Tibial nerve (tissue), 4 donors: ENCODE measurements at regions not wholly inside any gene's neighbourhood (a gene's known extent, or its start where the extent isn't known, plus 50 kb on each side); places are given as distances from the start of the nearest gene placed in this dataset.

Experiments used
- DNase-seq, 2 donors: peaks; one replicate each; pipeline ENCODE4 v3.0.0-alpha.2; 2019; ENCODE audit warnings: low spot score in 2 of 2
- H3K27ac ChIP-seq, 4 donors: fragments of 200-600 bp; sonication (generic) in 3 of 4; one replicate each; pipeline ENCODE4 v1.5.1; 2017 to 2019; ENCODE audit warnings: mild to moderate bottlenecking in 1 of 4
- H3K27me3 ChIP-seq, 2 donors: fragments of 200-600 bp; sonication (generic) in 1 of 2; one replicate each; pipeline versions ENCODE4 v1.5.1 to v1.6.0; 2017 to 2019
- H3K36me3 ChIP-seq, 3 donors: fragments of 200-600 bp; sonication (generic); one replicate each; pipeline ENCODE4 v1.5.1; 2018 to 2019
- H3K4me1 ChIP-seq, 4 donors: fragments of 200-600 bp; sonication (generic) in 3 of 4; one replicate each; pipeline ENCODE4 v1.5.1; 2017 to 2019
- H3K4me3 ChIP-seq, 4 donors: fragments of 200-600 bp; sonication (generic) in 3 of 4; one replicate each; pipeline ENCODE4 v1.5.1; 2017 to 2019; ENCODE audit warnings: mild to moderate bottlenecking in 1 of 4, moderate library complexity in 1 of 4
- H3K9me3 ChIP-seq, 4 donors: fragments of 200-600 bp; sonication (generic) in 3 of 4; one replicate each; pipeline ENCODE4 v1.5.1; 2017 to 2019
- EP300 ChIP-seq, 2 donors: sonication (generic); formaldehyde crosslinking; IDR thresholded peaks; one replicate each; pipeline ENCODE4 v1.6.1; 2017; ENCODE audit warnings: antibody characterized with exemption in 2 of 2, mild to moderate bottlenecking in 1 of 2
- POLR2A ChIP-seq, 2 donors: fragments of 450-650 bp; IDR thresholded peaks; one replicate each; pipeline ENCODE4 v1.6.1; 2017; ENCODE audit warnings: antibody characterized with exemption in 2 of 2, mild to moderate bottlenecking in 2 of 2, moderate library complexity in 2 of 2
- WGBS, 2 donors: methylation state at CpG; one replicate each; pipeline ENCODE4 v1.1.5; 2018; 5-methylcytosine and 5-hydroxymethylcytosine counted together
- TF ChIP-seq, protein P1 (sequence below), 5 experiments: fragments of 200-600 bp in 3 of 5; fragments of 450-650 bp in 2 of 5; sonication (generic) in 3 of 5; IDR thresholded peaks; one replicate each; pipeline ENCODE4 v1.5.1; 2016 to 2019; ENCODE audit warnings: antibody characterized with exemption in 5 of 5, mild to moderate bottlenecking in 3 of 5, moderate library complexity in 2 of 5

DNA sequence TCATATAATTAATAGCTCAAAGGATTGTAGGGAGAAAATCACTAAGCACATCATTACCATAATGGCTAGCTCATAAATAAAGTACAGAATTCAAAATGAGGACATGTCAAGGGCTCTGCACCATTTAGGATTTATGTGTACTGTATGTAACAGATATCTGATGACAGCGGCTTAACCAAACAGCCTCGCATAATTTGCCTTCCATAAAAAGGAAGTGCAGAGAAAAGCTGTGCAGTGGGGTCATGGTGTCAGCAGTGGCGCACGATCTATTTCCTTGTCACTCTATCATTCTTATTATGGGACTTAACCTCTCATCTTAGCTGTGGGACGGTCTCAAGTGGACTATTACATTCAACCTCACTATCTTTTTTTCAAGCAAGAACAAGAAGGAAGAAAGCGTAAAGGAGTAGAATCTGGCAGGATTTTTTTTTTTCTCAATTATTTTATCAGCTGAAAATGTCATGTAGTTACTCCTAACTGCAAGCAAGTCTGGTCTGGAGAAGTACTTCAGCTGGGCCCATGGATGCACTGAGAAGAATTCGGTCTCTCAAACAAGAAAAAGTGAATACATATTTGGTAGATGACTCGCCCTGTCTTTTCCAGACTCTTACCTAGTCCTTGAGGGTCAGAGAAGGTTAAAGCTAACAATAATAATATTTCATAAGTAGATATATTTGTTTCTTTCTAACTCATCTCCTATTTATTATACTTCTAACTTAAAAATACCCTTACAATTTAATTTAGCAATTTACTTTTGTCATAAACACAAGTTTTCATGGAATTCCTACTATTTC, 94.6 kb downstream of the COX18 start:
- TF ChIP-seq EP300 (IDR thresholded peaks at IDR 0.05), result no peak
- TF ChIP-seq, protein P1, sequence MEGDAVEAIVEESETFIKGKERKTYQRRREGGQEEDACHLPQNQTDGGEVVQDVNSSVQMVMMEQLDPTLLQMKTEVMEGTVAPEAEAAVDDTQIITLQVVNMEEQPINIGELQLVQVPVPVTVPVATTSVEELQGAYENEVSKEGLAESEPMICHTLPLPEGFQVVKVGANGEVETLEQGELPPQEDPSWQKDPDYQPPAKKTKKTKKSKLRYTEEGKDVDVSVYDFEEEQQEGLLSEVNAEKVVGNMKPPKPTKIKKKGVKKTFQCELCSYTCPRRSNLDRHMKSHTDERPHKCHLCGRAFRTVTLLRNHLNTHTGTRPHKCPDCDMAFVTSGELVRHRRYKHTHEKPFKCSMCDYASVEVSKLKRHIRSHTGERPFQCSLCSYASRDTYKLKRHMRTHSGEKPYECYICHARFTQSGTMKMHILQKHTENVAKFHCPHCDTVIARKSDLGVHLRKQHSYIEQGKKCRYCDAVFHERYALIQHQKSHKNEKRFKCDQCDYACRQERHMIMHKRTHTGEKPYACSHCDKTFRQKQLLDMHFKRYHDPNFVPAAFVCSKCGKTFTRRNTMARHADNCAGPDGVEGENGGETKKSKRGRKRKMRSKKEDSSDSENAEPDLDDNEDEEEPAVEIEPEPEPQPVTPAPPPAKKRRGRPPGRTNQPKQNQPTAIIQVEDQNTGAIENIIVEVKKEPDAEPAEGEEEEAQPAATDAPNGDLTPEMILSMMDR (IDR thresholded peaks at IDR 0.05), result no peak
- no peak for TF ChIP-seq POLR2A (IDR thresholded peaks at IDR 0.05)
- Histone ChIP-seq H3K27ac (no peak overlapping the region), H3K36me3 (no peaks in the 10 kb centered on the region), H3K9me3 (no peaks in the 10 kb centered on the region), H3K4me1 (peaks cover 0 to 12% (median 1%) of the 10 kb centered on the region in 4 donors), H3K4me3 (no peak overlapping the region), H3K27me3 (no peaks in the 10 kb centered on the region)
- no peak for DNase-seq
- 34 to 43% methylated on average over 8 of the region's 8 CpGs for WGBS, 2 donors

DNA sequence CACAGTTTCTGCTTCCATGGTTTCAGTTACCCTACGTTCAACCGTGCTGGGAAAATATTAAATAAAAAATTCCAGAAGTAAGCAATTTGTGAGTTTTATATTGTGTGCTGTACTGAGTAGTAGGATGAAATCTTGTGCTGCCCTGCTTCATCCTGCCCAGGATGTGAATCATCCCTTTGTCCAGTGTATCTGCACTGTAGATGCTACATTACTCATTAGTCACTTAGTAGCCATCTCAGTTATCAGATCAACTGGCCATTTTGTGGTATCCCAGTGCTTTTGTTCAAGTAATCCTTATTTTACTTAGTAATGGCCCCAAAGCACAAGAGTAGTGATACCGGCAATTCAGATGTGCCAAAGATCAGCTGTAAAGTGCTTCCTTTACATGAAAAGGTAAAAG, 97.9 kb downstream of the COX18 start:
- no peak for DNase-seq
- Histone ChIP-seq H3K27ac (no peak overlapping the region), H3K36me3 (no peaks in the 10 kb centered on the region), H3K9me3 (no peaks in the 10 kb centered on the region), H3K4me3 (no peak overlapping the region), H3K27me3 (no peaks in the 10 kb centered on the region), H3K4me1 (peaks cover 0 to 21% (median 1%) of the 10 kb centered on the region in 4 donors)
- TF ChIP-seq POLR2A (IDR thresholded peaks at IDR 0.05), result no peak
- TF ChIP-seq, protein P1 (IDR thresholded peaks at IDR 0.05), result no peak
- TF ChIP-seq EP300 (IDR thresholded peaks at IDR 0.05), result no peak
- WGBS, 2 donors, result 87 to 92% methylated on average over 3 of the region's 3 CpGs

DNA sequence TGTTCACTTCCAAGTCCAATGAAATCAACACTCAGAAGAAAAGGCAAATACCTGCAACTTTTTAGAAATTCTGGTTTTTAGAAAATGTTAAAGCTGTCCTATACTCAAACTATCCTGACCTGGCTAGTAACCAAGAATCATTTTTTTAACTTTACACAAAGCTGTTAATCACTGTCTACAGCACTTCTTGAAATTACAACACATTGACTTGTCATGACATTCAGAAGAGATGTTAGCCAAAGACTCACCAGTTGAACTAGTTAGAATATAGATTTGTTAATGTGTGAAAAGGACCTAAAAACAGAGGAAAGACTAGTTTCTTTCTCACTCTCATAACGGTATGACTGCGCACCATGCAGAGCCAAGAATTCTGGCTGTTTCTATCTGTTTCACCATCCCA, 98.8 kb downstream of the COX18 start:
- no peak overlapping the region for H3K4me3 ChIP-seq
- no peaks in the 10 kb centered on the region for H3K36me3 ChIP-seq
- peaks cover 0 to 21% (median 1%) of the 10 kb centered on the region in 4 donors for H3K4me1 ChIP-seq
- H3K27me3 ChIP-seq, result no peaks in the 10 kb centered on the region
- DNase-seq, result no peak
- WGBS, 2 donors, result 88 to 91% methylated on average over 2 of the region's 2 CpGs
- TF ChIP-seq, protein P1 (IDR thresholded peaks at IDR 0.05), result no peak
- TF ChIP-seq POLR2A (IDR thresholded peaks at IDR 0.05), result no peak
- TF ChIP-seq EP300 (IDR thresholded peaks at IDR 0.05), result no peak
- no peaks in the 10 kb centered on the region for H3K9me3 ChIP-seq
- no peak overlapping the region for H3K27ac ChIP-seq

DNA sequence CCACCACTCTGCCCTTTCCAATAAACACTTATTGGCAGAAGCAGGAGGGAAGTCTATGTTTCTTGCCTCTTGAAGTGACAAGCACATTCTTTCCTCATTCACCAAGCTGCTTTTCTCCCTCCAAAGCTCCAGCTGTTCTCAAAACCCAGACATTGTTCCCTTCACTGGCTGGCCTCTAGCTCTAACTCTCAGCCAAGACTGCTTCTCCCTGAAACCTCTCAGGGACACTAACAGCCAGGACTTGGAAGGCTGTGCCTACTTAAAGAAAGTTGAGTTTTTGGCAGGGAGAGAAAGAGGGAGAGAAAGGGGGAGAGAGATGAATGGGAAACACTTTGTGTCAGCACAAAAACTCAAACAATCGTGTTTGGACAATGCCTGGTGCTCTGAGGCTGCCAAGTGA, 99.5 kb downstream of the COX18 start:
- 7 to 14% methylated on average over 1 of the region's 1 CpG for WGBS, 2 donors
- Histone ChIP-seq H3K27me3 (no peaks in the 10 kb centered on the region), H3K9me3 (no peaks in the 10 kb centered on the region), H3K36me3 (no peaks in the 10 kb centered on the region), H3K4me1 (peaks cover 0 to 20% (median 1%) of the 10 kb centered on the region in 4 donors), H3K27ac (peak overlapping the region in 1 of 4 donors; percentile 30), H3K4me3 (no peak overlapping the region)
- peak in 1 of 2 donors; percentile 7 for DNase-seq
- TF ChIP-seq EP300 (IDR thresholded peaks at IDR 0.05) (no peak), POLR2A (IDR thresholded peaks at IDR 0.05) (no peak)
- TF ChIP-seq, protein P1 (IDR thresholded peaks at IDR 0.05), result no peak

DNA sequence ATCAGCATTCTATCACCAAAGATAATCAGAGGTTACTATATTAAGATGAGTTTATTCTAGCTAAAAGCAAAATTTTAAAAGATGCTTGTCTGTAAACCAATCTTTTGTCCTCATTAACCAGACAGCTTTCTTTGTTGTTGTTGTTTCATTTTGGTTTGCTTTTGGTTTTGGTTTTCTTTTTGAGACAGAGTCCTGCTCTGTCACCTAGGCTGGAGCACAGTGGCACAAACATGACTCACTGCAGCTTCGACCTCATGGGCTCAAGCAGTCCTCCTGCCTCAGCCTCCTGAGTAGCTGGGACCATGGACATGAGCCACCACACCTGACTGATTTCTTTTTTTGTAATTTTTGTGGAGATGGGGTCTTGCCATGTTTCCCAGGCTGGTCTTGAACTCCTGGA, 102.9 kb downstream of the COX18 start:
- Histone ChIP-seq H3K4me3 (no peak overlapping the region), H3K4me1 (peaks cover 0 to 15% (median 0%) of the 10 kb centered on the region in 4 donors), H3K9me3 (peaks cover 0 to 6% (median 0%) of the 10 kb centered on the region in 4 donors), H3K36me3 (no peaks in the 10 kb centered on the region), H3K27ac (no peak overlapping the region), H3K27me3 (no peaks in the 10 kb centered on the region)
- no peak for DNase-seq
- WGBS, 2 donors, result 55 to 88% methylated on average over 1 of the region's 1 CpG
- TF ChIP-seq POLR2A (IDR thresholded peaks at IDR 0.05), result no peak
- no peak for TF ChIP-seq EP300 (IDR thresholded peaks at IDR 0.05)
